ENCODE measurements at regions not wholly inside any gene's neighbourhood (a gene's known extent, or its start where the extent isn't known, plus 50 kb on each side); places are given as distances from the start of the nearest gene placed in this dataset.

DNA sequence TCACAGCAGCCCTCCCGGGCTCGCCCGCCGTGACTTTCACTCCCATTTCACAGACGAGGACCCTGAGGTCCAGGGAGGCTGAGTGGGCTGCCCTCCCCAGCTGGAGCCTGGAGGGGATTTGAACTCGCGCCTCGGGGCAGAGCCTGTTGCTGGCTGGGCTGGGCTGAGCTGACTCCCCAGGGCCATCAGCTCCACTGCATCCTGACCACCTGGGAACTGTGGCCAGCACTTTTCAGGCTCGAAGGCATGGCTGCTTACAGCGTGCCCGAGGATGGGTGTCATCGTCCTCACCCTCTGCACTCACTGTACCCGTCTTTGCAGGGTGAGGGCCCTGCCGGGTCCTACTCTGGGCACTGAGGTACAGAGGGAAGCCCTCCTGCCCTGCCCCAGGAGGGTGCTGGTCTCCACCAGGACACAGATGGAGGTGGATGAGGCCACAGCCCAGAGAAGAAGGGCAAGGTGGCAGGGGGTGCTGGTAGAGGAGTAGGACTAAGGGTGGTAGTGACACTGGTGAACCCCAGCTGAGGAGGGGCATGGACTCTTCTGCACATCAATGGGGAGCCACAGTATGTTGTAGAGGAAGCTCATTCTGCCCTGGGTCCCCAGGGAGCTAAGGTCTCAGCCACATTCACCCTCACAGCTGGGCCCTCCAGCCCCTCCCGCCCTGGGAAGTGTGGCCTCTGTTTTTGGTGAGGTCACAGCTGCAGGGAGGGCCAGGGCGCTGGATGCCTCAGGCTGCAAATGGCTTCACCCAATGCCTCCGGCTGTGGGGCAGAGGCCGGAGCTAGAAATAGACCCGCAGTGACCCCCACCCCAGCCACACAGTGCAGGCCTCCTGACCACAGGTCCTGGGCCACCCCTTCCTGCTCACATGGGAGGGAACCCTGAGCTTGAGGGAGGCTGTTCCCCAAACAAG is 365.1 kb upstream of the SFSWAP start:
- no peak for DNase-seq

DNA sequence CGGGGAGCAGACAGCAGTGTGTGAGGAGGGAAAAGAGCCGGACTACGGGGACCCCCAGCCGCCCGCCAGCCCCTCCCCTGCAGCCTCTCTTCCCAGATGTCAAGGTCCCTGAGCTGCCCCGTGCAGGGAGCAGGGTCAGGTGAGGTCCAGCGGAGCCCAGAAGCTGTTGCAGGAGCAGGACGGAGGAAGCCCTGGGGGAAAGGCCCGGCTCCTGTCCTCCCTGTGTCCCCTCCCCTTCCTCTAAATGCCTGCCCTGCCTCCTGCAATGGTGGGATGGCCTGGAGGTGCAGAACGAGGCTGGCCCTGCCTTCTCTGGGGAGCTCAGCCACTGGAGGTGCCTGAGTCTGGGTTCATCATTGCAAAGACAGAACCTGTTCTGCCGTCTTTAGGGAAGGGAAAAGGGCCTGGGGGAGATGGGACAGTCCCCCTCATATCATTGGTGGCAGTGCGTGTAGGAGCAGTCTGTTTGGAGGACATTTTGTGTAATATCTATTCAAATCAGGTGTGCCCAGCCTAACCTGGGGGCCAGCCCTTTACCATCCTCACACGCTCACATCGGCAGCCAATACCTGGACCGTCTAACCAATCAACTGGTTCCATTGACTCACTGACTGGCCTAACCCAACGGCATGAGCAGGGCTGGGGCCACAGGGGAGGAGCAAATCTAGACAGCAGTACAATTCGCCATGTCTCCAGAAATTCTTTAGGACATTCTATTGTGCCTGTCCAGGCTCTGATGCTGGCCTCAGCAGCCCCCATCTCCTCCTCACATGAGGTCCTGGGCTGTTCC is 364.1 kb upstream of the SFSWAP start:
- DNase-seq = no peak

DNA sequence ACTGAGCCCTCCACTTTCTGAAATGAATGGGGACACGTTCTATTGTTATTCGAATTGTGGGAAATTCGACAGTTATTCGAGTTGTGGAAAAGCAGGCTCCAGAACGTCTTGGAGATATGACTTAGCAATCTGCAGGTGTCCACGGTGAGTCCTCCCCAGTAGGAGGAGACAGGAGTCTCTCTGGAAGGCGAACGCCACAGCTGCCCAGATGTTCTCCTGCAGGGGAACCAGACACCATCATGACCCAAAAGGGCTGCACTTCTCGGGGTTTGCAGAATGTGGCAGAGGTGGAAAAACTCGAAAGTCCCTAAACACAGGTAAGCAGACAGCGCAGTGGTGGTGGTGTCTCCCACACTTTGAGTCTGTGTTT is 363.6 kb upstream of the SFSWAP start:
- DNase-seq = no peak

DNA sequence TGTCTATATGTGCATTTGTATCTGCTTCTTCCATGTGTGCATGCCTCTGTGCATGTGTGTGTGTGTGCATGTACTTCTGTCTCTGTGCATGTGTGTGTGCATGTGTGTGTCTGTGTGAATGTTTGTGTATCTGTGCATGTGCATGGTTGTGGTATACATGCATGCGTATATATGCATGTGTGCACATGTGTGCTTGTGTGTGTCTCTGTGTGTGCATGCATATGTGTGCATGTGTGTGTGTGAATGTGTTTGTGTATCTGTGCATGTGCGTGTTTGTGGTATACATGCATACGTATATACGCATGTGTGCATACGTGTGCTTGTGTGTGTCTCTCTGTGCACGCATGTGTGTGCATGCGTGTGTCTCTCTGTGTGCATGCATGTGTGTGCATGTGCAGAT is 363.2 kb upstream of the SFSWAP start:
- DNase-seq = no peak

DNA sequence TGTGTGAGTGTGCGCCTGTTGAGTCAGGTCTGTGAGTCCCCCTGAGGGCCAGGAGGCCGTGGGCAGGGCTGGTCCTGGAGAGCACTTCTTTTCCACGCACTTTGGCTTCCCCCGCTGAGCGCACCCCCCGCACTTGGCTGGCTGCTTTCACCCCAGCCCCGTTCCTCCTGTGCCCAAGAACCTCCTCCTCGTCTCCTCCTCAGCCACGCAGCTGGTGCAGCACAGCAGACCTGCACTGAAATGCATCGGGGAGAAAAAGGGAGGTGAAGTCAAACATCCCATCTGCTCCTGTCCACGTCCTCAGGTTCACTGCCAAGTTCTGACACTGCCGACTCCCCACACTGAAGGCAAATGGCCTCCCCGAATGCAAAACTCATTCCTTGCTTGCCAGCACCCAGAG is 362.7 kb upstream of the SFSWAP start:
- no peak for DNase-seq

DNA sequence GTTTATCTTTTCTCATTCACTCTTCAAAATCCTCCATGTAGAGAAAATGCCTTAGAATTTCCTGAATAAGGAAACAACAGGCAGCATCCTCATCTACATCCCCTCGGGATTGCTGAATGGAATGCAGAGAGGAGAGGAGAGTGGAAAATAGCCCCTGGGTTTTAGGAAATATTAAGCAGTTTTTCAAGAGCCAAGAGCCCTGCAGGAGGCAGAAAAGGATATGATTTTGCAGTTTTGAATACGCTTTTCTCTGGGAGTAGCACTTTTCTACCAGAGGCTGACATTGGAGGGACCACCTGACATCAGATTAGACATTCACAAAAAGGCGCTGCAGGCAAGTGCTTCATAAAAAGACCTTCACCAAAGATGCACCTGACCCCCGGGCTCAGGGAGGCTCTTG is 362.2 kb upstream of the SFSWAP start:
- DNase-seq = no peak

DNA sequence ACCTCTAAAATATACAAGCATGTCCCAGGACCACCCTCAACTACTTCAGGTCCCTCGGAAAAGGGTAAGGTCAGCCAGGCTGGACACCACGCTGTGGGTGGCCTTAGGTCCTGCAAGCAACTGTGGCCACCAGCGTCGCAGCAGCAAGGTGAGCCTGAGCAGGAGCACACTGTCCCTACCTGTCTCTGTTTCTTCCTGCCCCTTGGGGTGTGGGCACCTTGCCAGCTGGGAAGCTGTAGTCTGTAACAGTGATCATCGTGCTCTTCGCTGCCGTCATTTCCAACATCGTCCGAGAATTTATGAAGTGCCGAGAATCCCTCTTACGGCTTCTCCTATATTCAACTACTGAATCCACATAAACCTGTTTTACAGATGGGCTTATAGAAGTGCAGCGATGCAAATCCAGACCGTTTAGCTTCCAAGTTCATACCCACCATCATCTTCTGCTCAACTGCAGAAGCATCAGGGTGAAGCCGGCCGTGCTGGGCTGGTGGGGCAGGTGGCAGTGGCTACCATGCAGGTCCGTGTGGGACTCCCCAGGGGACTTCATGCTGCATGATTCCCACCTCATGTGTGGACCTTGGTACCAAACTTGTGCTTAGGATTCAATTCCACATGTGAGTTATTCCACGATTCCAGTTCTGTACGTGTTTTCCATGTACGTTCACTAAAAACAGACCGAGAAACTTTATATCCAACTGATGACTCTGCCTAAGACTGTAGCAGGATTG is 361.3 kb upstream of the SFSWAP start:
- DNase-seq = no peak

DNA sequence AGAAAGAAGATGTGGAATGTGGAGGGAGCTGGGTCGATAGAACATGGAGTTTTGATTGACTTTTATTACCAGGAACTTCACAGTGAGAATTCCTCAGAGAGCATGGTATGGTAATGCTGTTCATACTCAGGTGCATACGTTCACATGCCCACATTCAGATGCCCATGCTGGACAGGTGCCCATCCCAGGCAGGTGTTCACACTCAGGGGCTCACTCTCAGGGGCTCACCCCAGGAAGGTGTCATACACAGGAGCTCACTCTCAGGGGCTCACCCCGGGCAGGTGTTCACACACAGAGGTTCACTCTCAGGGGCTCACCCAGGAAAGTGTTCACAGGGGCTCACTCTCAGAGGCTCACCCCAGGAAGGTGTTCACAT is 360.0 kb upstream of the SFSWAP start:
- no peak for DNase-seq

DNA sequence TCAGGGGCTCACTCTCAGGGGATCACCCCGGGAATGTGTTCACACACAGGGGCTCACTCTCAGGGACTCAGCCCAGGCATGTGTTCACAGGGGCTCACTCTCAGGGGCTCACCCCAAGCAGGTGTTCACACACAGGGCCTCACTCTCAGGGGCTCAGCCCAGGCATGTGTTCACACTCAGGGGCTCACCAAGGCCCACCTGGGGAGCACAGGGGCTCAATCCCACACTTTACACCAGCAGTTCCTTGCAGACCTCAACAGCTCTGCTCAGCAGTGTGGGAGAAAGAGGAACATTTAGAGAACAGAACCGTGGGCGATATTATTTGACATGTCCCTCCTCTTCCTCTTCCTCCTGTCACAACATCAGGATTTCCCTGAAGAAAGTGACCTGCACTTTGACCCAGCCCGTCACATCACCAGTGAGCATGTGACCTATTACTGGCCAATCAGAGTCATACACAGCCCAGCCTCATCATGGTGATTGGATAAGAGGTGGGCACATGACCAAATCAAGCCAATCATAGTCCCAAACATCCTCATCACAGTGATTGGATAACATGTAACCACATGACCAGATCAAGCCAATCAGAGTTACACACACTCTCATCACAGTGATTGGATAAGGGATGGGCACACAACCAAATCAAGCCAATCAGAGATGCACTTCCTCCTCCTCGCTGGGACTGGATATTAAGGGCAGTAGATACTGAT is 359.4 kb upstream of the SFSWAP start:
- peak; percentile 11 for DNase-seq

DNA sequence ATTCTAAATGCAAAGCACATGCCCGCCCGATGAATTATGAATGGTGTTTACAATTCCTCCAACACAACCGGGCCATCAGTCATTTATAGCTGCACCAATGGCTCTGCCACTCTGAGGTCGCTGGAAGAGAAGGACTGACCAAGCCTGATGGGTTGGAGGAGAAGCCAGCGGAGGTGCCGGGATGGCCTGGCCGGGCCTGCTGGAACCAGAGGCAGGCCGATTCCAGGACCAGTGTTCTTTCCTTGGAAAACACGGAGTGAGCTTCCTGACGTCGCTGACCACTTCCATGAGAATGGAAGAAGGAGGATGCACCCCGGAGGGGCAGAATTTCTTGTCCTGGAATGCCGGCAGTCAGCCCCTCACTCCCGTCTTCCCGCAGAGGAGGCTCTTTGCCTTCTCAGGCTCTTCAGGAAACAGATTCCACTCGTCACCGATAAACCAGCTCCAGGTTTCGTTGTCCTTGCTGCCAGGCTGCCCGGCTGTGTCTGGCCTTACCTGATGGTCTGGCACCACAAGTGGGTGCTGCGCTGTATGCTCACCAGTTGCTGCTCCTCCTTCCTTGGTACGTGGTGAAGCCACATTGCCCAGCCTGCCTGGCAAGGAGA is 358.5 kb upstream of the SFSWAP start:
- DNase-seq = no peak

DNA sequence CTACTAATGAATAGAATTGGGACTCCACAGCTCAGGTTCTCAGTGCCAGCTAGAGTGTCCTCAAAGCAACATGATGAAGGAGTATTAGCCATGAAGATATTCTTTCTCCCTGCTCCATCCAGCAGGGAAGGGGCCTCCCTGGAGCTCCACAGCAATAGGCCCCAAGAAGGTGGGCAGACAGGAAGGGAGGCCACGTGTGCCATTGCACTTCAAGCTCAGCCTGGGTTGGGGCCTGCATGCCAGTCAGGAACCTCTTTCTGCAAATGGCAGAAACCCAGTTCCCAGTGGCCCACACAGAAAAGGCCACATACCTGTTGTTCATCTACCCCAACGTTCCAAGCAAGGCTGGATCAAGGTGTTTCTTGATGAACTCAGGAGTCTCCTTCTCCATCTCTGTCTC is 357.5 kb upstream of the SFSWAP start:
- DNase-seq = no peak

DNA sequence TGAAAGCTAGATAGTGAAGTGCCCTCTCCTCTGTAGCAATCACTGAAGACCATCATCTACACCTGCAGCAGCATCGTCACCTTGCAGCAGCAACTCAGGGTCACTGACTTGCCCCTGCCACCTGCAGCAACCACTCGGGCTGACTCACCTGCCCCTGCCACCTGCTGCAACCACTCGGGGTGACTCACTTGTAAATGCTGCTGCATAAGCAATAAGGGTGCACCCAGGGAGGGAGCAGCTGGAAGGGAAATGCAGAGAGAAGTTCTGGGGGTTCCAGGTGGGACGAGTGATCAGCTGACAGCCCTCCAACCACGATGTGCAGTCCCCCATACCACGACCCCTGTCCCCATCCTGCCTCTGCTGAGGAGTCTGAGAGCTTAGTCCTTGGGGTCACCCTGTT is 357.1 kb upstream of the SFSWAP start:
- no peak for DNase-seq

DNA sequence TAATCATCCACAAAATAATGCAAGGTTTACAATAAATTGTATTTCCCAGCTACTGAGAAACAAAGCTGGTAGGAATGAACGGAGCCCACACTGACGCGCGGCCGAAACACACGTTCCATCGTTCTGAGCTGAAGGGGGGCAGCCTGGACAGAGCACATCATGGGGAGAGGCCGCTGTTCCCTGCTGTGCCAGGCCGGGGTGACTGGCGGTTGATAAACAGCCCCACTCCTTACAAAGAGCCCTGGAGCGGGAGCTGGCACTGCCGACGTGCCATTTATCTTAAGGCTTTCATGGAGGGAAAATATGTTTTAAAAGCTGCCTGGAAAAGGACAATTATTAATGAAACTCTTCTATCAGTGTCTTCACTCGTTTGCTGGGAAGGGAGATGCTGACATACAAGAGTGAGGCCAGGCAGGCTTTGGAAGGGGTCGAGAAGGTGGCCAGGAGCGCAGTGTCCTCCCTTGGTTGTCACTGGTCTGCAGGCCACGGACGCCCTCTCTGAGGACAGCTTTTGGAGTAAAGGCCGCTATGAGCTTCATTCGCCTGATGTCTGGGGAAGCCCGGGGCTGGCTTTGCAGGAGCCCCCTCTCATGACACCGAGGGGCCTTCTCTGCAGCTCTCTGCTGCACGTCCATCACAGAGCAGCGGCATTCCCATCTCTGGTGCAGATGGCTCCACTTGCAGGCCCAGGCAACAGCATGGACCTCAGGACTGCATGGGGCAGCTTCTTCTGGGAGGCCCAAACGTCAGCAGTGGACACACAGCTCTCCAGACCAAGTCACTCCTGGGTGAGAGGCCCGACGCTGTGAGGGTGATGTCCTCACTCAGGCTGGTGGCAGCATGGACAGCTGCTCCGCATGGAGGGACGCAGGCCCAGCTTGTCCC is 355.3 kb upstream of the SFSWAP start:
- DNase-seq = no peak

DNA sequence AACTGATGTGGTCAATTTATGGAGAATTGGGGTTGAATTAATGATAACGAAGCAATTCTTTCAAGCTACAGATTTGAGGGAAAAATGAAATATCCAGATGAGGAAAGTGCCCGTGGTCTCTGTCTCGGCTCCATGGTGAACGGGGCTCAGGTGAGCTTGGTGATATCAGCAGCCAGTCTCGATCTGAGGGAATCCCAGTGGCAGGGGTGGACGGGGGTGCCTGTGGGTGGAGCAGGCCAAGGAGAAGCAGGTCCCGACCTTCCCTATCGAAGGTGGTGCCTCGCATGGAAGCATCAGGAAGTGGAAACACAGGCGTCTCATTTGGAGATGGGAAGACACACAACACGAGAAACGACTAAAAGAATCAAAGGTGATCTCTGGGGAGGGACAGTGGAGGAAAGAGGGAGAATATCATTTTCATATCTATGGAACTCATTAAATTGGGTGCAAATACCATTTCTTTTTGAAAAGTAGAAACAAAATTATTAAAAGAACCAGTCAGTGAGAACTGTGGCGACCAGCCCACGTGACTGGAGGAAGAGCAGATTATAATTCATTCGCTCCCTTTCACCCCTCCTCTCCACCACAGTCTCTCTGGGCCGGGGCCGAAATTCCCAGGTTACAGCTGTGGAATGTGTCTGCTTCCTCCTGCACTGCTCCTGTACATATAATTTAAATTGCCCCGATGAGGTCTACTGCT is 354.3 kb upstream of the SFSWAP start:
- no peak for DNase-seq

DNA sequence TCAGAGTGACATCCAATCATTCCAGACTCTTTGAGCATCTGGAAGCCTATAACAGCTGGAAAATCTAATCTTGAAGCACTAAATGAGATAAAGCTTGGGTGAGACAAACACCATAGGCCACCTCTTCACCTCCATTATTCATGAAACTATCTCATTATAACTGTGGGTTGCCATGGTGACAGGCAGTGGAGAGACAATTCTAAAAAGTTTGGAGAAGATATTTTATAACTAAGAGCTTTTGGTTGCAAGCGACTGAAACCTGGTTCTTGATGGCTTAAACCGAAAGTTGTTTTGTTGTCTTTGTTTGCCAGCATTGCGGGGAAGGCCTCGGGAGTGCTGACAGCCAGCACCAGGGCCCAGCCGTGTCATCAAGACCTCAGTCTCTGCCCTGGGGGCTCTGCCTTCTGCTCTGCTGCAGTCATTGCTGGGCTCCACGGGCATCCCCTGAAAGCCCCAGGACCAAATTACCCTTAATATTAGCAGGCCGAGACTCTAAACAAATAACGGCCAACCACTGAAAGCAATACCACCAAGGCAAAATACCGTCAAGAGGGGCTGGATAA is 353.6 kb upstream of the SFSWAP start:
- no peak for DNase-seq

DNA sequence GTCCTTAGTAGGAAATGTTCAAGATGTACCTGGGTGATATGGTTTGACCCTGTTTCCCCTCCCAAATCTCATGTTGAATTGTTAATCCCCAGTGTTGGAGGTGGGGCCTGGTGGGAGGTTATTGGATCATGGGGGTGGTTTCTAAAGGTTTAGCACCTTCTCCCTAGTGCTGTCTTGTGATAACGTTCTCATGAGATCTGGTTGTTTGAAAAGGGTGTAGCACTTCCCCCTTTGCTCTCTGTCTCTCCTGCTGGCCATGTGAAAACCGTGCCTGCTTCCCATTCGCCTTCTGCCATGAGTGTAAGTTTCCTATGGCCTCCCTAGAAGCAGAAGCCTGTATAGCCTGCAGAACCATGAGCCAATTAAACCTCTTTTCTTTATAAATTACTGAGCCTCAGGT is 353.0 kb upstream of the SFSWAP start:
- no peak for DNase-seq

DNA sequence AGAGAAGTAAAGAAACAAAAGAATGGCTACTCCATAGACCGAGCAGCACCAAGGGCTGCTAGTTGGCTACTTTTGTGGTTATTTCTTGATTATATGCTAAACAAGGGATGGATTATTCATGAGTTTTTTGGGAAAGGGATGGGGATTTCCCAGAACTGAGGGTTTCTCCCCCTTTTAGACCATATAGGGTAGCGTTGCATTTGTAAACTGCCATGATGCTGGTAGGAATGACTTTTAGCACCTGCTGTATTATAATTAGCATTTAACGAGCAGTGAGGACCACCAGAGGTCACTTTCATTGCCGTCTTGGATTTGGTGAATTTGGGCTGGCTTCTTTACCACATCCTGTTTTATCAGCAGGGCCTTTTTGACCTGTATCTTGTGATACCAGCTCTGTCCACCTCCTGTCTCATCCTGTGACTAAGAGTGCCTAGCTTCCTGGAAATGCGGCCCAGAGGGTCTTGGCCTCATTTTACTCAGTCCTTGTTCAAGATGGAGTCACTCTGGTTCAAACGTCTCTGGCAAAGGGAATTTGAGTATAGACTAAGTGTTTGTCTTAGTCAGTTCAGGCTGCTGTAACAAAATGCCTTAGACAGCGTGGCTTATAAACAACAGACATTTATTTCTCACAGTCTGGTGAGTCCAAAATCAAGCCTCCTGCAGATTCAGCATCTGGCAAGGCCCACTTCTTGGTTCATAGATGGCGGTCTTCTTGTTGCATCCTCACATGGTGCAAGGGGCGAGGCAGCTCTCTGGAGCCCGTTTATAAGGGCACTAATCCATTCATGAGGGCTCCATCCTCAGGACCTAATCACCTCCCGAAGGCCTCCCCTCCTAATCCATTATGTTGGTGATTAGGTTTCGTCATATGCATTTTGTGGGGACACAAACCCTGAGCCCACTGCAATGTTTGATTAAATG is 348.3 kb upstream of the SFSWAP start:
- no peak for DNase-seq

DNA sequence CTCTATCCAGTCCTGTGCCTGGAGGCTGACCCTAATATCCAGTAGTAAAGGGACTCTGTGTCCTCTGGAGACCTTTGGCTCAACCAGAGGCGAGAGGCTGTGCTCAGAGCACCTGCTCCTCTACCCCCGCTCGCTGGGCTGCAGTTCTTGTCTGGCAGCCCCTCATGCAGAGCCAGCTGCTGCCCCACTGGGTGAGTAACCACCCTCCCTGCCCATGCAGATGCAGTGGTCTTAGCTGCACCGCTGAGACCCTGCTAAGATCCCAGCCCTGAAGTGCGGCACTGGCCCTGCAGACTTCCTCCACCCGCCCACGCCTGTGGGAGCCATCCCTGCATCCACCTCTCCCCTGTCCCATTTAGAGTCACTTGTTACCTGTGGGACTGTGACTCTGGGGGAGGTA is 347.5 kb upstream of the SFSWAP start:
- no peak for DNase-seq

DNA sequence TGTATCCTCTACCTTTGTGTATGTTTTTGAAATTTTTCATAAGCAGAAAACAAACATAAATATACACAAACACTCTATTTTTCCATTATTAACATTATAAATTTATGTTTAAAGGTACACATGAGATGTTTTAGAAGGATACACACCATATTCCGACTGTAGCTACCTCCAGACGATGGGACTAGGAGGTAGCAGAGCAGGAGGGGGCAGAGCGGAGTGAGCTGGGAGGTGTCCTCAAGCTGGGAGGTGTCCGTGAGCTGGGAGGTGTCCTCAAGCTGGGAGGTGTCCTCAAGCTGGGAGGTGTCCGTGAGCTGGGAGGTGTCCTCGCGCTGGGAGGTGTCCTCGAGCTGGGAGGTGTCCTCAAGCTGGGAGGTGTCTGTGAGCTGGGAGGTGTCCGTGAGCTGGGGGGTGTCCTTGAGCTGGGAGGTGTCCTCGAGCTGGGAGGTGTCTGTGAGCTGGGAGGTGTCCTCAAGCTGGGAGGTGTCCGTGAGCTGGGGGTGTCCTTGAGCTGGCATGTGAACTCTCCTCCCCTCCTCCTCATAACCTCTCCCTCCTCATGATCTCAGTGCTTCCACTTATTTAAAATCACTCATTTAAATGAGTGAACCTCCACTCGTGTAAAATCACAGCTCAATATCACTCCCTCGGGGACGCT is 346.9 kb upstream of the SFSWAP start:
- no peak for DNase-seq
